Fibroblast of peridontal ligament (primary cell): ENCODE measurements at regions not wholly inside any gene's neighbourhood (a gene's known extent, or its start where the extent isn't known, plus 50 kb on each side); places are given as distances from the start of the nearest gene placed in this dataset.
"Not testable (repeated sequence)": the region's sequence is repeated elsewhere in the genome, so short reads cannot be mapped to it uniquely, and the experiment has no call there.

Source experiments
- DNase-seq: peaks from one replicate; pipeline ENCODE4 v3.0.0-alpha.2; 2010; ENCODE audit errors: extremely low read depth

- DNase-seq: no peak
Observed at GRCh38 chr3:184477940-184478339, 83.6 kb upstream of the EPHB3 start.

DNA sequence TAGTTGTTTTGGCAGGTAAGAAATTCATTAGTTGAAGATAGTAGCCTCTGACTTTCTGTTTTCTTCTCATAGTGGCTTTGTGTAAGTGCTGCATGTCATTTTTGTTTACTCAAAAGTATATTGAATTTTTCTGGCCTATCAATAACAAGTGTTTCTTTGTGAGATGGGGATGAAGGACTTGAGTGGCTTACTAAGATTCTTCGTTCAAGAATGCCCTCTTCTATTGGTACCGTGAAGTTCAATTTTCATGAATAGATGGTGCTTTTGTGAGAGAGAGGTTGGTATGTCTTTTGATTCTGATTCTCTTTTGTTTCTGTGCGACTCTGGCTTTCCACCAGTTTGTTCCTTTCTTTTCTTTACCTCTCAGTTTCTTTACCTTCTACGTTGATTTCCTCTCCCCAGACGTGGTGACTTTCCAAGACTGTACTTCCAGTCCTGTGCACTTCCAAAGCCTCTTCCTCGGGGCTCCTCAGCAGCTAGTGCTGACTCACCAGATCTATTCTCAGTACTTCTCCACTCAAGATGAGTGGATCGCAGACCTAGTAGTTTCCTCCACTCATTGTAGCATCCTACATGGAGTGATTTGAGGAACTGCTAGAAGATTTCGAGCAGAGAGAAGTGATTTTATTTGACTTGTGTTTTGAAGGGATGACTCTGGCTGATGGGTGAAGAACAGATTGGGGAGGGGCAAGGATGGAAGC lies 82.0 kb upstream of the EPHB3 start:
- no peak for DNase-seq

- DNase-seq: no peak
Observed at GRCh38 chr3:184480831-184481230, 80.8 kb upstream of the EPHB3 start.

DNA sequence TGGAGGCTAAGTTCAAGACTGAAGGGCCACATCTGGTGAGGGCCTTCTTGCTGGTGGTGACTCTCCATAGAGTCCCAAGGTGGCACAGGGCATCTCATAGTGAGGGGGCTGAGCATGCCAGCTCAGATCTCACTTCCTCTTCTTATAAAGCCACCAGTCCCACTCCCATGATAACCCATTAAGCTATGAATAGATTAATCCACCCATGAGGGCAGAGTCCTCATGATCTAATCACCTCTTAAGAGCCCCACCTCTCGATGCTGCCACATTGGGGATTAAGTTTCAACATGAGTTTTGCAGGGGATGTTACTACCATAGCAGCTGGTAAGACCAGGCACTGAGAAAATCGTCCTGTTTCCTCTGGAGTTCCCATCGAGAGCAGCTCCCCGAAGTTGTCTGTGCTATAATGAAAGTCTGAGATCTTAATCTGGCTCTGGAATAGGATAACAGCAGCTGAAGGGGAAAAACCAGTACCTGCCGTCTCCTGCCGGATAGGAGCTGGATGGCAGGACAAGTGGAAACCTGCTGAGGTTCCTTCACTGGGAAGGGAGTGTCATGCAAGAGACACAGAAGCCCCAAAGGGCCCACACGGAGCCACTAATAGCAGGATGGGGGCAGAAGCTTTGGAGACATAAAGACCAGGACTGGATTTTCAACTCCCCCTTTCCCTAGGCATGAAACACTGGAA lies 79.5 kb upstream of the EPHB3 start:
- DNase-seq: no peak

DNA sequence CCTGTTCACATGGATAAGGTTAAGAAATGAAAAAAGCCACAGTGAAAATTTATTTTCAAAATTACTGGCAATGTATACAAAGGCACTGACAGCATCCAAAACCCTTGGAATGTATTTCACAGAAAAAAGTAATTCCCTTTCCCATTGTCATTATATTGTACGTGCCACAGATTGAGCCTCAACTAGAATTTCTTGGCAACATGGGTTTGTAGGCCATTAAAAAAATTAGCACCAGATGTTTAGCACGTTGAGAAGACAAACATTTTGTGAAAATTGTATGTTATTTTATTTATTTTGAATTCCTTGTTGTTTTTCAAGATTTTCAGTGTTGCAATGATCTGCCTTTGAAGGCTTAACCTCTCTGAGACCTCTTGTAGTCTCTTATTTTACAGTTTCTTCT lies 76.3 kb upstream of the EPHB3 start:
- DNase-seq: no peak

- no peak for DNase-seq
Observed at GRCh38 chr3:184485906-184486305, 75.7 kb upstream of the EPHB3 start.

GRCh38 chr3:184486614-184487013 lies 75.0 kb upstream of the EPHB3 start:
- DNase-seq: no peak

GRCh38 chr3:184488577-184488976 lies 73.0 kb upstream of the EPHB3 start:
- DNase-seq: no peak

DNA sequence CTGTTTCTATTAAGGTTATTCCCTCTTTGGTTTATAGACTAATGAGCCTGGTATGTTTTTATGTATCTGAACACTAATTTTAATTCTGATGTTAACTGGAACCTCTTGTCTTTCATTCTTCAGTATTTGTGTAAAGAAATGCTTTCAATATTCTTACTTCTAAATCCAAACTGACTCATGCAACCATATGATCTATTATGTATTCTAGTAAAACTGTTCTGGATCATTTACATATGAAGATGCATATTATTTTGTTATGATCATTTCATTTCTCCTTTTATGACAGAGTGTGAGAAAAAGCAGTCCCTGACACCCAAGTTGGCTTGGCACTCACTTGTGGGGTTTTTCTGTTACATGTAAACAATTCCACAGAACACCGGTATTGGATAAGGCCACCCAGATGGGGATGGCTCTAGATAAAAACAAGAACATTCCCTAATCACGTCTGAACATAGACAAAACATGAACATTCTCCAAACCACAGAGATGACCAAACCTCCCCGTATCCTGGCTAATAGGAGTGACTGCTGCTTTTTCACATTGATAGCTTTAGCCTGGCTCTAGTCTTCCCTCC lies 72.2 kb upstream of the EPHB3 start:
- DNase-seq: no peak

DNA sequence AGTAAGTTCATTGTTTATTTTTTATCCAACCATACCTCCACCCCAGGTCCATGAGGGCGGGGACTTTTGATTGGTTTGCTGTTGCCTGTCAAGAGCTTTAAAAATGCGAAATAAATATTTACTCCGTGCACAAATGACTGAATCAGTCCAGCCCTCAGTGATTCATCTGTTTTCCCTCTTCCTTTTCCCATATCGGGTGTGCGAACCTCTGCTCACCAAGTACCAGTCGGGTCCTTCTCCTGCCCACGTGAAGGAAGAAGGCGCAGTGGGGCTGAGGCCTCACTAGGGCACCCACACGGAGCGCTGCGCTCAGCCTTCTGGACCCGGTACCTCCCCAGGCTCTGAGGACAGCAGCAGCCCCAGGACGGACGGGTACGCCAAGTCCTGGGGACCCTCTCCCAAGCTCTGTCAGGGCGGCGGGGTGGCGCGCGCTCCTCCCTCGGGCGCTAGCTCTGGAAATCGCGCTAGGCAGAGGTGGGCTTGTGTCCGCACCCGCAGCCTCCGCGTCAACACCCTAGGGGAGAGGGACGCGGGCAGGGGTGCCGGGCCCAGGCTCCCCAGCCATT lies 70.5 kb upstream of the EPHB3 start:
- DNase-seq: no peak

DNA sequence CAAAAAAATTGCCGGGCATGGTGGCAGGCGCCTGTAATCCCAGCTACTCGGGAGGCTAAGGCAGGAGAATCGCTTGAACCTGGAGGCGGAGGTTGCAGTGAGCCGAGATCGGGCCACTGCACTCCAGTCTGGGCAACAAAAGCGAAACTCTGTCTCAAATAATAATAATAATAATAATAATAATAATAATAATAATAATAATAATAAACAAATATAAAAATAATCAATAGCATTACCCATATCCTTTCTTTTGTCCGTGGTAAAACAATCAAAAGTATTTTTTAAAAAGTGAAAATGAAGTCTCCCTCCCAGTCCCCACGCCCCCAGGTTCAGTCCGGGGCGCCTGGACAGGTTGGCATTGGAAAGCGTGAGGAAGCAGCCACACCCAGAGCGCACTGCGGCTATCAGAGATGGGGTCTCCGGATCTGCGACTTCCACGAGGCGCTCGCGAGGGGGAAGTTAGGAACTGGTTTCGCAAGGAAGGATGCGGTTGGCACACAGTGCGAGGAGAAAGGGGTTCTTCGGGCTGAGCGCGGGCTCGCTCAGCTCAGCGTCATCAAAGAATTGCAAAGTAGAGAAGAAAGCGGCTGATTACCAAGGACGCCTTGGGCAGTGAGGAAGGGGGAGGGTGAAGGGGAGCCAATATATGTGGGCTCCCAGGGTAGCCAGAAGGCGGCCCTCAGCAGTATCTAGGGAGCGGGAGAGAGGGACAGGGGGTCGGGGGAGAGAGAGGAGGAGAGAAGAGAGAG lies 69.5 kb upstream of the EPHB3 start:
- DNase-seq: no peak

GRCh38 chr3:184496933-184497332 lies 64.7 kb upstream of the EPHB3 start:
- no peak for DNase-seq

DNA sequence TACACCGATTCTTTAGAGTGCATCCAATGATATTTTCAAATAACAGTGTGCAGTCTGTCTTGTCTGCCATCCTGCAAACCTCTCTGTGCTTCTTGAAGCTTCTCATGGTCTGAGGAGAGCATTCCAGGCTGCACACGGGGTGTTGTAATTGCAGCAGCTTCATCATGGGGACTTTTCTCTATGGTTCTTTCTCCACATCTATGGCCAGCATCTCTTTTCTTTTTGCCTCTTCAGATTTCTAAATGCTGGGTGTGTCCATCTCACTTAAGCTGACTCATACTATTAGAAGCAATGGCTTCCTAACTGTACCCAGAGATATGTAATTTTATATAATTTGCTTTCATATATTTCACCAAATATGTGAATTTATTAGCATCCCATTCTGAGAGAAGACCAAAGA lies 63.8 kb upstream of the EPHB3 start:
- DNase-seq: no peak

GRCh38 chr3:184498986-184499606 lies 62.5 kb upstream of the EPHB3 start:
- no peak for DNase-seq

- DNase-seq: no peak
Observed at GRCh38 chr3:184500344-184500923, 61.2 kb upstream of the EPHB3 start.

DNA sequence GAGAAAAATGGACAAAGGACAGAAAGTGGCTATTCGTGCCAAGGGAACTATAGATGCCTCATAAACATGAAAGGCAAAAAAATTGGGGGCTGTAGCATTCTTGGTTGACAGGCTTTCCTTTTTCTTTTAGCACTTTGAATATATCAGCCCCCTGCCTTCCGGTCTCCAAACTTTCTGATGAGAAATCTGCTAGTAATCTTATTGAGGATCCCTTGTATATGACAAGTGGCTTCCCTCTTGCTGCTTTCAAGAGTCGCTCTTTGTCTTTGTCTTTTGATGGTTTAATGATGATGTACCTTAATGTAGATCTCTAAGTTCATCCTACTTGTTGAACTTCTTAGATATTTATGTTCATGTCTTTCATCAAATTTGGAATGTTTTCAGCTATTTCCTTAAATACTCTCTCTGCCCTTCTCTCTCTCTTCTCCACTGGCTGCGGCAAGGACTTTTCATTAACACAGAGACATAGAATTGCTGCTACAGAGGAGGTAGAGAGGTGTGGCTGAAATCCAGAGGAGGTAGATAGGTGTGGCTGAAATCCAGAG lies 59.4 kb upstream of the EPHB3 start:
- no peak for DNase-seq

DNA sequence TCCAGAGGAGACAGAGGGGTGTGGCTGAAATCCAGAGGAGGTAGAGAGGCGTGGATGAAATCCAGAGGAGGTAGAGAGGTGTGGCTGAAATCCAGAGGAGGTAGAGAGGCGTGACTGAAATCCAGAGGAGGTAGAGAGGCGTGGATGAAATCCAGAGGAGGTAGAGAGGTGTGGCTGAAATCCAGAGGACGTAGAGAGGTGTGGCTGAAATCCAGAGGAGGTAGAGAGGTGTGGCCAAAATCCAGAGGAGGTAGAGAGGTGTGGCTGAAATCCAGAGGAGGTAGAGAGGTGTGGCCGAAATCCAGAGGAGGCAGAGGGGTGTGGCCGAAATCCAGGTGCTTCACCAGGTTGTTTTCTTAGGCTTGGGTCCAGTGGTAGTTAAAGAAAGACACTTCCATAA lies 58.7 kb upstream of the EPHB3 start:
- DNase-seq: not testable (repeated sequence)

GRCh38 chr3:184503647-184504046 lies 57.9 kb upstream of the EPHB3 start:
- DNase-seq: no peak

GRCh38 chr3:184505076-184505878 lies 56.3 kb upstream of the EPHB3 start:
- peak; percentile 63 for DNase-seq

DNA sequence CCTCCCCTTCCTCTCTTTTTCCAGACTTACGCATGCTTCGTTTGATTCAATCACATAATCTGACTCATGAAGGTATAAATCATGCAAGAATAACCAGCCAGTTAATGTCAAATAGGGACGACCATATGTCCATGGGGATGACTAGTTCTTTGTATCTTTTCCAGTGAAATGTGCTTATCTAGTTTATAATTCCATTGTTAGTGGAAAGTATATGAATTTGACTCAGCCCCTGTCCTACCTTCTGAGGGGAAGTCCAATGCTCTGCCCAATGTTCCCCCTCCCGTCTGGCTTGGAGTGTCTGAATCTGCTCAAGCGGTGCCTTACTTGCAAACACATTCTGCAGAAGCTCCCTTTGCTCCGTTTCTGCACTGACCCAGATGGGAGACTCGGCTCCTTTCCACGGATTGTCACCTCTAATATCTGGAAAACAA lies 55.0 kb upstream of the EPHB3 start:
- no peak for DNase-seq
